Endothelial cell of umbilical vein (primary cell): ENCODE measurements at regions not wholly inside any gene's neighbourhood (a gene's known extent, or its start where the extent isn't known, plus 50 kb on each side); places are given as distances from the start of the nearest gene placed in this dataset.

Experiments used
- BruUV-seq: library from RNA; stranded (reverse); fragments of 400-500 nt; replicated peaks from 2 replicates; lab custom pipeline; 2021; lab: Mats Ljungman, UMichigan
- CTCF ChIA-PET: fragments of 300-600, 350-600 bp; sonication (Branson Sonifier 250); formaldehyde crosslinking; loops from one replicate; lab custom pipeline; 2021; ENCODE audit warnings: antibody characterized with exemption, inconsistent platforms; lab: Charles Lee
- POLR2A ChIA-PET: fragments of 300-600, 350-600 bp; sonication (Branson Sonifier 250); formaldehyde crosslinking; loops from one replicate; lab custom pipeline; 2021; ENCODE audit warnings: antibody characterized with exemption, inconsistent platforms; lab: Charles Lee
- DNase-seq: peaks from one replicate; pipeline ENCODE4 v3.0.0-alpha.2; 2011; ENCODE audit warnings: low read depth, low spot score
- FAIRE-seq: peaks from 2 replicates; lab custom pipeline; 2011; peaks lifted over from hg19 to GRCh38; lab: Jason Lieb, UNC
- H2AFZ ChIP-seq: 2 replicates; pipeline ENCODE4 v1.6.0; 2012; ENCODE audit warnings: low read depth, low read length, control low read depth, inconsistent platforms
- H3K27ac ChIP-seq: 2 replicates; pipeline ENCODE4 v1.5.1; 2011; ENCODE audit warnings: low read depth, mild to moderate bottlenecking, control low read depth, low read length, moderate library complexity; ENCODE audit not compliant: insufficient read depth
- H3K27me3 ChIP-seq, 2 experiments: 2 replicates each; pipeline versions ENCODE4 v1.6.0 to v1.6.1; 2011; ENCODE audit warnings: low read length in 2 of 2, mixed read lengths in 1 of 2; ENCODE audit not compliant: control insufficient read depth in 2 of 2, insufficient read depth in 2 of 2
- H3K36me3 ChIP-seq, 2 experiments: 2 replicates in 1 of 2; 3 replicates in 1 of 2; pipeline ENCODE4 v1.5.1; 2011; ENCODE audit warnings: low read length in 2 of 2, mild to moderate bottlenecking in 1 of 2, moderate library complexity in 1 of 2; ENCODE audit not compliant: control insufficient read depth in 2 of 2, insufficient read depth in 2 of 2; ENCODE audit errors: extremely low read depth in 1 of 2
- H3K4me1 ChIP-seq: 3 replicates; pipeline ENCODE4 v1.5.1; 2011; ENCODE audit warnings: mild to moderate bottlenecking, low read length; ENCODE audit not compliant: control insufficient read depth, insufficient read depth; ENCODE audit errors: extremely low read depth
- H3K4me2 ChIP-seq: 2 replicates; pipeline ENCODE4 v1.6.1; 2011; ENCODE audit warnings: low read length, control low read depth, mixed read lengths; ENCODE audit not compliant: insufficient read depth
- H3K4me3 ChIP-seq, 3 experiments: fragments of 200-600 bp in 1 of 3; sonication (generic), shearing (Covaris generic) in 1 of 3; replicated peaks in 1 of 3; 2 replicates each; pipeline ENCODE4 v1.5.1; 2011 to 2016; ENCODE audit warnings: control low read depth in 3 of 3, low read length in 3 of 3, mild to moderate bottlenecking in 2 of 3, inconsistent platforms in 1 of 3, low read depth in 1 of 3, moderate library complexity in 1 of 3; ENCODE audit not compliant: insufficient read depth in 1 of 3
- H3K79me2 ChIP-seq: 2 replicates; pipeline ENCODE4 v1.6.0; 2012; ENCODE audit warnings: low read length, inconsistent platforms; ENCODE audit not compliant: control insufficient read depth, insufficient read depth
- H3K9ac ChIP-seq: replicated peaks from 2 replicates; pipeline ENCODE3; 2011; ENCODE audit warnings: low read length, control low read depth; ENCODE audit not compliant: insufficient read depth; ENCODE audit errors: extremely low read depth
- H3K9me1 ChIP-seq: replicated peaks from 3 replicates; pipeline ENCODE4 v1.6.0; 2011; ENCODE audit warnings: mild to moderate bottlenecking, low read length; ENCODE audit not compliant: control insufficient read depth, insufficient read depth; ENCODE audit errors: extremely low read depth
- H3K9me3 ChIP-seq: replicated peaks from 2 replicates; pipeline ENCODE4 v1.5.1; 2012; ENCODE audit warnings: low read length, inconsistent platforms; ENCODE audit not compliant: control insufficient read depth, insufficient read depth
- H4K20me1 ChIP-seq: replicated peaks from 2 replicates; pipeline ENCODE3; 2011; ENCODE audit warnings: mild to moderate bottlenecking, low read length; ENCODE audit not compliant: control insufficient read depth, insufficient read depth; ENCODE audit errors: extremely low read depth
- CTCF ChIP-seq, 2 donors: IDR thresholded peaks; 1 replicate in 1 of 2; 2 replicates in 1 of 2; pipeline ENCODE4 v1.5.1; 2011; ENCODE audit warnings: low read length in 2 of 2, mild to moderate bottlenecking in 2 of 2, moderate library complexity in 2 of 2, control low read depth in 1 of 2, inconsistent platforms in 1 of 2, low read depth in 1 of 2; ENCODE audit not compliant: insufficient read depth in 1 of 2; ENCODE audit errors: extremely low read depth in 1 of 2
- EZH2 ChIP-seq: IDR thresholded peaks from 2 replicates; pipeline ENCODE4 v1.6.1; 2012; ENCODE audit warnings: borderline replicate concordance, low read depth, mild to moderate bottlenecking, moderate library complexity, low read length, inconsistent platforms; ENCODE audit not compliant: severe bottlenecking
- FOS ChIP-seq: IDR thresholded peaks from 2 replicates; pipeline ENCODE4 v1.6.1; 2011; ENCODE audit warnings: mild to moderate bottlenecking, low read length, moderate library complexity, borderline replicate concordance; ENCODE audit not compliant: insufficient read depth
- GATA2 ChIP-seq: IDR thresholded peaks from 2 replicates; pipeline ENCODE4 v1.7.0; 2011; ENCODE audit warnings: low read depth, mild to moderate bottlenecking, moderate library complexity, mixed read lengths, low read length; ENCODE audit not compliant: insufficient read length, insufficient read depth
- JUN ChIP-seq: IDR thresholded peaks from 2 replicates; pipeline ENCODE4 v1.6.1; 2011; ENCODE audit warnings: borderline replicate concordance, low read depth; ENCODE audit not compliant: insufficient read length, insufficient read depth
- POLR2AphosphoS5 ChIP-seq: IDR thresholded peaks from 2 replicates; pipeline ENCODE4 v1.6.1; 2012; ENCODE audit warnings: low read depth, mild to moderate bottlenecking, control low read depth, low read length, moderate library complexity; ENCODE audit not compliant: insufficient read depth
- dilution Hi-C: fragments of 300-500 bp; cut with MboI; formaldehyde crosslinking; loops from one replicate; pipeline ENCODE4 v1.15.0; 2019; ENCODE audit warnings: low sequenced_read_pairs; ENCODE audit not compliant: extremely low pct_ligation_motif_present
- intact Hi-C: fragments of 100-400 bp; cut with micrococcal nuclease; formaldehyde crosslinking; loops from one replicate; pipeline ENCODE4 v1.10.0; 2022

- intact Hi-C loops: no loop called here
- FAIRE-seq: no peak
These were observed 145.3 kb upstream of the VCX3B start for GRCh38 chrX:8319359-8319758.

DNA sequence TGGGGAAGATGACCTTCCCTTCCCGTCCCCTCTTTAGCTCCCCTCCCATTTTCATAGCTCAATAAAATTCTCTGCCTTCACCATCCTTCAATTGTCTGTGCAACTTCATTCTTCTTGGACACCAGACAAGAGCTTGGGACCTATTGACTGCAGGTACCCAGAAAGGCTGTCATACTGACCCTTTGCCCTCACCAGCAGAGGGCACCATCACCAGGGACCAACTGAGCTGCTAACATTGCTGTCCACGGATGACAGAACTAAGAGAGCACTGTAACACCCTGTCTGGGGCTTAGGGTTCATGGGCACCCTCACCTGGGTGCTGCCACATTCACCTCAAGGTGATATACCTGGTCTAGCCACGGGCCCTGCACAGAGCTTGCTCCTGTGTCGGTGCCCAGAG, 141.3 kb upstream of the VCX3B start:
- intact Hi-C loops (loop anchor here (2.0 kb wide), 1 partner anchor 415 kb away; no protein-coding TSS in a partner anchor), dilution Hi-C loops (no loop called here)
- no peak overlapping the region for H2AFZ ChIP-seq
- no peaks in the 10 kb centered on the region for H3K9me3 ChIP-seq
- no peaks in the 10 kb centered on the region for H3K27me3 ChIP-seq
- DNase-seq (no peak), FAIRE-seq (no peak)
- no TSS peak for BruUV-seq
- ChIA-PET CTCF (no interaction called here), POLR2A (no interaction called here)
- no peaks in the 10 kb centered on the region for H3K4me1 ChIP-seq
- no peak overlapping the region for H3K4me2 ChIP-seq
- H3K27ac ChIP-seq: no peak overlapping the region
- no peak overlapping the region for H3K4me3 ChIP-seq
- no peaks in the 10 kb centered on the region for H3K9me1 ChIP-seq
- no peaks in the 10 kb centered on the region for H3K79me2 ChIP-seq
- no peak overlapping the region for H3K9ac ChIP-seq
- no peaks in the 10 kb centered on the region for H3K36me3 ChIP-seq
- H4K20me1 ChIP-seq: no peaks in the 10 kb centered on the region
- TF ChIP-seq GATA2 (no peak), JUN (no peak), EZH2 (no peak), POLR2AphosphoS5 (no peak), CTCF (IDR thresholded peaks at IDR 0.05; ENCODE audit: extremely low read depth in 1 of 2, insufficient read depth in 1 of 2, low read depth in 1 of 2, low read length in 2 of 2) (no peak)

More at GRCh38 chrX:8319359-8319758, 145.3 kb upstream of the VCX3B start:
- no peaks in the 10 kb centered on the region for H3K9me3 ChIP-seq
- H2AFZ ChIP-seq: no peak overlapping the region
- no peaks in the 10 kb centered on the region for H3K79me2 ChIP-seq
- no peaks in the 10 kb centered on the region for H3K9me1 ChIP-seq
- ChIA-PET CTCF (no interaction called here), POLR2A (no interaction called here)
- H3K9ac ChIP-seq: no peak overlapping the region
- H3K4me3 ChIP-seq: no peak overlapping the region
- no peaks in the 10 kb centered on the region for H3K27me3 ChIP-seq
- TF ChIP-seq JUN (no peak), EZH2 (no peak), FOS (no peak), CTCF (IDR thresholded peaks at IDR 0.05; ENCODE audit: extremely low read depth in 1 of 2, insufficient read depth in 1 of 2, low read depth in 1 of 2, low read length in 2 of 2) (no peak)
- no peaks in the 10 kb centered on the region for H3K4me1 ChIP-seq
- no peaks in the 10 kb centered on the region for H3K36me3 ChIP-seq
- no peaks in the 10 kb centered on the region for H4K20me1 ChIP-seq
- H3K4me2 ChIP-seq: no peak overlapping the region
- dilution Hi-C loops: no loop called here
- DNase-seq: no peak
- no peak overlapping the region for H3K27ac ChIP-seq
- BruUV-seq: no TSS peak
